ENCODE measurements at regions not wholly inside any gene's neighbourhood (a gene's known extent, or its start where the extent isn't known, plus 50 kb on each side); places are given as distances from the start of the nearest gene placed in this dataset.
"Not testable (repeated sequence)": the region's sequence is repeated elsewhere in the genome, so short reads cannot be mapped to it uniquely, and the experiment has no call there.

DNA sequence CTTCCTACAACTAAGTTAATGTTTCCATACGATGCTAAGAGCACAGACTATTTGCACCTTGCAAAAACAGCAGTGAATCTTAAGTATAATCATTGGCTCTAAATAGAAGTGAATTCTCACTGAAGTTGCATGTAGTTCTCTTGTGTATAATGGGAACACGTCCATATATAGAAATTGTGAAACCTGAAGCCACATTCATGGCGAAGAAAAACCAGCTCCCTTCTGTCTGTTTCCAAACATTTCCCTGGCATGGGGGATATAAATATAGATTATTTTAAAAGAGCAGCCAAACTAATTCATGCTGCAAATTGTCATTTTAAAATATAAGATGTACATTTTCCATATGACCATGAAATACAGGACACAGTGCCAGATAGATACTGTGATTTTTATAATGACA, 71.1 kb downstream of the TRAM1L1 start:
- no peak for DNase-seq

DNA sequence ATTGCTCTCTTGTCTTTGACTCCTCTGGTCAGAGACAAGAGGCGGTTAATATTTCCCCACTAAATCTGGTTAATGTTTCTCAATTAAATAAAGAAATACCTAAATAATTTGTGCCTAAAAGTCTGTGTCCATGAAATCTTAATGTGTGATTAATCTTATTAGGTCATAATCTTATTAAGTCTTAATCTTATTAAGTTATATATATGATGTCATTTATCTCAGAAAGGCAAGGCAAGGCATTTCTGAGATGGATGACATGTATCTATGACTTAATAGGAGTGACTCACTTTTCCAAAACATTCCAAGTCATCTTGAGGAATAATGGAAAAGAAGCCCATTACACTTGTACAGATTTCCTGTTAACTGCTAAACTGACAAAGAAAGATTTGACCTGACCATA, 74.7 kb downstream of the TRAM1L1 start:
- no peak for DNase-seq

DNA sequence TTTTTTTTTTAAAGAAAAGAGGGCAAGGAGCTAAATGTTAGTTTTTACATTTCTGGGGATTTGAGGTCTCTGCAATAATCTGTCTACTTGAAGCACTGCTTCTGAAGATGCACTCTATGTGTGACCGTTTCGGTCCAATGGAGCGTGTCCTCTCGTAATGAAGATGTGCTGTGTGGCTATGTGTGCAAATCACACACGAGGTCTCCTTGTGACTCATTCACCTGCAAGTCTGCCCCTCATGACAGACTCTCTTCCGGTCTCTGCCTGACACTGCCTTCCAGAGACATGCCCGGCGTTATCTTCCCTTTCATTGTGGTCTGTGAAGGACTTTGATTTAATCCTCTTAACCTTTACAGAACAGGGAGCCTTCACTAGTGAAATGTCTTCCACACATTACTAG, 84.3 kb downstream of the TRAM1L1 start:
- DNase-seq: no peak

DNA sequence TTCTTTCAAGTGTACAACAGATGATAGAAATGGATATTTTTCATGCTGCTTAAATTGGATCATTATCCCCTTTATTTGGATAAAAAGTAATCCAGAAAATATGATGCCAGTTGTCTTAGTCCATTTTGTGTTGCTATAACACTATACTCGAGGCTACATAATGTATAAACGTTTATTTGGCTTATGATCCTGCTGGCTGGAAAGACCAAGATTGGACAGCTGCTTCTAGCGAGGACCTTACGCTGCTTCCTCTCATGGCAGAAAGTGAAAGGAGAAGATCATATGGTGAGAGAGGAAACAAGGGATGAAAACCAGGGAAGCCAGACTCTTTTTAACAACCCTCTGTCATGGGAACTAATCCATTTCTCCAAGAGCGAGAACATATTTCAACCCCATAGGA, 102.7 kb downstream of the TRAM1L1 start:
- no peak for DNase-seq

DNA sequence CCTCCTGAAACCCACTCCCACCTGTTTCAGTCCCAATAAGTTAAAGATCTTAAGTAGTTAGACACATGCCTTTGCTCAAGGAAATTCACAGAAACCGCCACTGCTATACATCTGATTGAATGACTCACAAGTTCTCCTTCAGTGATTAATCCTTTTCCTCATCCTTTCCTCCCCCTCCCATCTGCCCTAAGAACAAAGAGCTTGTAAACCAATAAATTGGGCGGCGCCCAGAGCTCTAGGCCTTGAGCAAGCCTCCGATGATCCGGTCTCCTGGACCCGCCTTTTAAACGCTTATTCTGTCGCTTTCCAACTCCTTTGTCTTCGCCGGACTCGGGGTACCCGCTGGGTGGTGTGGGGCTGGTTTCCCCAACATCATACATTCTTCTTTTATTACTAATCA, 104.9 kb downstream of the TRAM1L1 start:
- DNase-seq: not testable (repeated sequence)

DNA sequence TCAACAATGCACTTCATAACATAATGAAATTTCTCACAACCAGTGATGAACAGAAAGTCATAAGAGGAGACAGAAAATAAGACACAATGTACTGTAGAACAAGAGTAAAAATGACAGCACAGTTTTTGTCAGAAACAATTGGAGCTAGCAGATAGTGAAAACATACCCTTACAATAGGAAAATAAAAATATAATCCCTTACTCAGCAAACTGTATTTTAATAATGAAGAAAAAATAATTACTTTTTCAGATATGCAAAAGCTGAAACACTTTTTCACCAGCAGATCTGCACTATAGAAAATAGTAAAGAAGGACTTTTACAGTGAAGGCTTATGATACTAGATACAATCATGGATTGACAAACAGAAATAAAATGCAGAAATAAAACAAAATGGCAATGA, 126.3 kb downstream of the TRAM1L1 start:
- no peak for DNase-seq

DNA sequence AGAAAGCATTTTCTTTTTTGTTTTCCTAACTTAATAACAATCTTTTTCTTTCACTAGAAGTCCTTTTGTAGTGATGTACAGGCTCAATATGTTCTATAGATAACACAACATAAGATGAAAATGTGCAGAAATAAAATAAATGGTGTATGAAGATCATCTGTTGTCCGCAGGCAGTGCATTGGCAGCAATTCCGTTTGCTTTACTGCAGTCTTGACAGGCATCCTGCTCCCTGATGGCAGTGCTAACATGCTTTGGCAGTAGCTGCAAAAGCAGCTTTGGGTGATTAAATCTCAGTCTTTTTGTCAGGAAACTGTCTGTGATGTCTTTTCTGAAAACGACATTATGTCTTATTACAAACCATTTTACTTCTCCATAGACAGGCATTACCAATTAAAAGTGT, 131.4 kb downstream of the TRAM1L1 start:
- DNase-seq: no peak

DNA sequence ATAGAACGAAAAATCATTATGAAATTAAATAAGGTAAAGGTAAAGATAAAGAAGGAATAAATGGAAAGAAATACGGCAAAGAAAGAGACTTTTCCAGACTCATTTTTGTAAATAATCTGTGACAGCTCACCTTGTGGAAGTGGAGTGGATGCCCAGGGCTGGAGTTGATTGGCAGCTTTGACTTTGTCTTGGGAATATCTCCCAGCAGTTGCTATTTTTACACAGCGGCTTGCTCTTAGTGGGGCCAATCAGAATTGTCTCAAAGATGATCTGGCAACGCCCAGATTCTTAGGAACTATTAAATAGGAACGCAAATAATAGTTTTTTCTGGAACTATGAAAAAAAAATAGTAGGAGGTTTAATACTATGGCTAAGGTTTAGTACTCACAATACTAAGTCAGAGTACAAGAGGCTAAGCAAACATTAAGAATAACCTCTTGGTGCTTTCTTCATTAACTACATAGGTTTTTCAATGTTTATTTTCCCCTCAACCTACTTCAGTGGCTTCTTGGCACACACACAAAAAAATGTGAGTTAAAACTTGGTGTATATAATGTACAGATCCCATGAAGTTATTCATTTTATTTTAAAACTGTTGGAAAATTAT, 132.7 kb downstream of the TRAM1L1 start:
- no peak for DNase-seq

DNA sequence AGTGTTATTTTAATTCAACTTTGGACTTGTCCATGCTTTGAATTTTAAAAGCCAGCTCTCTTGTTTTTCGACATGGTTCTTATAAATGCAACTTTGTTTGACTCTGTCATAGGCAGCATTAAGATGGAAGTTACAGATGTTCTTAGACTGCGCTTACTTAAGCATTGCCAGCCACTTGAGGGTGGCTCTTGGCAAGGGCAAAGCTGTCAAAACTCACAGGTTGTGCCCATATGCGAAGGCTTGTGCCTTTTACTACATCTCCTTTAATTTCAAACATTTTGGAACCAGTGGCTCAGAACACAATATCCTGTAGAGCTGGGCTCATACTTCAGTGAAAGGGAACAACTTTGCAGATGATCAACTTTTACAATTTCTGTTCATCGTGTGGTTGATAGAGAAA, 135.5 kb downstream of the TRAM1L1 start:
- no peak for DNase-seq

DNA sequence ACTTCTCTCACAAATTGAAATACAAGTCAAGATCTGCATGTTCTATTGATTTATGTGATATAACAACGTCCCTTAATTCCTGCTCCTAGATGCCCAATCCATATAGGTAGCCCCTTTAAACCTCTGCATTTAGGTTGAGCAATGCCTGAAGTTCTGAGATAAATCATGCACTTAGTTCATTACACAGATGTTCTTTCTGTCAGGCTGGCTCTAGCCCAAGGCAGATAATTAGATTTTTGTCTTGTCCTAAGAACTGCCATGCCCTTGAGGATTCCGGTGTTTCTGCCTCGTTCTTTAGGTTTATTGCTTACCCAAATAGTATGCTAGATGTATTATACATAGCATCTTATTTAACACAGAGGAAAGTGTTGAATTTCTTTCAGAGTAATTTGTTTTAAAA, 143.1 kb downstream of the TRAM1L1 start:
- no peak for DNase-seq

DNA sequence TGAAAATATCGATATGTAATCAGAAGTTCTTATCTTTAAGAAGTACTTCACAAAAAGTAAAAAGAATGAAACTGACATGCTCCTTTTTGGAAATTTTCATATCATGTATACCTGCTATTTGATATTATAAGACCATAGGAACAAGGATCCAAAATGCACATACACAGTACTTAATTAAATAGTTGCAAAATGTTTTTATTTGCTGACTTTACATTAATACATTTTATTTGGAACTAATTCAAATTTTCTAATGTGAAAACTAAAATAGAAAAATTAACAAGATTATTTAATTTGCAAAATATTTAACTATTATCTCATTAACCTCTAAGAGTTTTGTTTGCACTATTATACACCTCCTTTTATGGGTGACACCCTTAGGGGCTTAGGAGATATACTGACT, 155.0 kb downstream of the TRAM1L1 start:
- DNase-seq: no peak

DNA sequence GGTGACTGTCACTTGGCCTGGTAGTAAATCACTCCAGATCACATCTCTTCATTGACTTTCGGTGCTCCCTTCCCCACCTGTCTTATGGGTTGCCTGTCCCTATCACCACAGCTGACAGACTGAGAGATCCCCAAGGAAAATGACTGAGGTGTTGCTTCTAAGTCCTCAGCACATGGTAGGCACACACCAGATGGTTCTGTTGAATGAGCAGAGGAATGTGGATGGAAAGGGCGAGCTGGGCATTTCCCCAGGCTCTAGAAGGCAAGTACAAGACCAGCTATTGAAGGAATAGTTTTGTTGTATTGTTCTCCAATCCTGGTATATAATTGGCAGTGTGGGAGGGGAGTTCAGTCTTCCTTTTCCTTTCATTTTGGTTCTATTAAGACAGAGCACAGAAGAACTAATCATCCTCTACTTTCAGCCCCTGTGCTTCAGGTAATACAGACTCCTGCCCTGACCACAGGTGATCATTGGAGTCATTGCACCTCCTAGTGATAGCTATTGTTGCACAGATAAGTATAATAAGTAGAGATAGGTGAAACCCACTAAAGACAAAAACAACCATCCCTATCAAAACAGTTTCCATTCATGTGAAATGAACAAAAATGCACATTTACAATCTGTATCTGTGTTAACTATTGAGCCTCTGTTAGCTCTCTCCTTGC, 158.6 kb downstream of the TRAM1L1 start:
- DNase-seq: no peak

DNA sequence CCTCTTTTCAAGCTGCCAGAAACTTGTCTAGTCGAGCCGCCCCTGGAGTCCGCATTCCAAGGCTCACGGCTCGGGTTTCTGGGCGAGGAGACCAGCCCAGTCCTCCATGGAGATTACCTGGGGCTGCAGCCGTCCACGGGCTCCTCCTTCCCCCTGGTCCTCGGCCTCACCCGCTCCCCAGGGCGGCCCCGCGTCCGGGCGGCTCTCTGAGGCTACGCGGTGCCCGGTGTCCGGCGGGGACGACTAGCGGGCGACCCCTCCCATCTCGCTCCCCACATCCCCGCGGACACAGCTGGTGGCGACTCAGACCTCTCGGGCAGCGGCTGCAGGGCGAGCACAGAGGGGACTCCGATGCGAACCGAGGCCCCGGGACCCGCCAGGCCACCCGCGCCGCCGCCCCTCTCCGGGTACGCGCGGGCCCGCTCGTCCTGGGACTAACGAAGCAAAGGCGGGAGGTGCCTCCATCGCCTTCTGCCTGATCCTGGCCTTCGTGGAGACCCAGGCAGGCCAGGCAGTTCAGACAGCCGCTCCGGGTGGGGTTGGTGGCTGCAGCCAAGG, 159.4 kb downstream of the TRAM1L1 start:
- peak; percentile 4 for DNase-seq

DNA sequence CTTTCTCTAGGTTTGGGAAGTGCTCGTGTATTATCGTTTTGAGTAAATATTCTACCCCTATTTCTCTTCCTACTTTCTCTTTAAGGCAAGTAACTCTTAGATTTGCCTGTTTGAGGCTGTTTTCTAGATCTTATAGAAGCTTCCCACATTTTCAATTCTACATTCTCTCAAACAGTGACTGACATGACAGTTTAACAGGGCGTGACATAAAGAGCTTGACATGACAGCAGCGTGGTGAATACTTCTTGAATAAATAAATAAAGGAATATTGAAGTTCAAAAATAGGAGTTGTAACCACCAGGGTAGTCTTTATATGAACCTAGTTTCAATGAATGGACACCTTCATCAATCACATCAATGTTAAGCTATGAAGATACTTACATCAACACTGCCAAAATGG, 162.0 kb downstream of the TRAM1L1 start:
- DNase-seq: no peak

DNA sequence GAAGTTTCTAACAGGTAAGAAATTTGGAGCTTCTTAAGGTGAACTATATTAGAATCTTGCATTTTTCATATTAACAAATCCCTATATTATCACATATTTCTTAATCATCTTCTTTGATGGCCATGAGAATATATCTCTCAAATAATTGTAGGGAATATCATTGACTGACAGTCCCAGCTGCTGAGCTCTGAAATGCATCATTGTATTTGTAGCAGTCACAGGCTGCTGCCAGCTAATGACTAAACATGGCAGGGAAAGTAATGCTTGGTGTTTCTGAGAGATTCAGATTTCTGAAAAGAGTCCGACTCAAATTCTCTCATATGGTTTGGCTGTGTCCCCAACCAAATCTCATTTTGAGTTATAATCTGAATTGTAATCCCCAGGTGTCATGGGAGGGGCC, 171.9 kb downstream of the TRAM1L1 start:
- no peak for DNase-seq

DNA sequence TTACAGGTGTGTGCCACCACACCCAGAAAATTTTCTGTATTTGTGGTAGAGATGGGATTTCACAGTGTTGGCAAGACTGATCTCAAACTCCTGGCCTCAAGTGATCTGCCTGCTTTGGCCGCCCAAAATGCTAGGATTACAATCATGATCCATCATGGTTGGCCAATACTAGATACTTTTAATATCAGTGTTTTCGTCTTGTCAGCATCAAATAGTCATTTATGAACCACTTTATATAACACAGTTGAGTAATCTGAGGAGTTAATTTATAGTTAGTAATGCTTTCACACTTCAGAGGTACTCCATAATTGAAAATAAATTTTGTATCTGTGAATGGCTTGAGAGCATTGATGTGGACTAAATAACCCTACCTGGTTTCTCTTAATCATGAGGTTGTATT, 178.6 kb downstream of the TRAM1L1 start:
- DNase-seq: no peak

DNA sequence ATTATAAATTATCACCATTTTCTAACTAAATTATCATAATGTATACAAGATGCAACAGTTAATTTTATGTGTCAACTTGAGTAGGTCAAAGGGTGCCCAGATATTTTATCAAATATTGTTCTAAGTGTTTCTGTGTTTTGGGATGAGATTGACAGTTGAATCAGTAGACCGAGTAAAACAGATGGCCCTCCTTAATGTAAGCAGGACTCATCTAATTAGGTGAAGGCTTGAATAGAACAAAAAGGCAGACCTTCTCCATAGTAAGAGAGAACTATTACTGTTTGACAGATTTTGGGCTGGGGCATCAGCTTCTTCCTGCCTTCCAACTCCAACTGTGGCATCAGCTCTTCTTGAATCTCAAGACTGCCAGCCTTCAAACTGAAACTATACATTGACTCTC, 185.8 kb downstream of the TRAM1L1 start:
- no peak for DNase-seq

DNA sequence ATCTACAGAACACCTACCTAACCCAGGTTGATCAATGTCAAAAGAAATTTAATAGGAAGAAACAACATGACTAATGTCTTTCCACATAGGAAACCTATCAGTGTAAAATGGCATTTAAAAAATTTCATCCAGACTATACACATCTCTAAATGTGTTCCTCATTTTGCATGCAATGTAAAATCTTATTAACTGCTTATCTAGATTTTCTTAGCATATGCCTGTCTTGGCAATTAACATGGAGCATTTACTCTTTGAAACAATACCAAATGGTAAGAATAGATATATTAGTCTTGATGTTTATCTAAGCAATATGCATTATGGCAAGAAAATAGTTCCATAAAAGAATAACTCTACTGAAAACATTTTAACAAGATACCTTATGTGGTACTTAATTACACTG, 199.8 kb downstream of the TRAM1L1 start:
- no peak for DNase-seq

DNA sequence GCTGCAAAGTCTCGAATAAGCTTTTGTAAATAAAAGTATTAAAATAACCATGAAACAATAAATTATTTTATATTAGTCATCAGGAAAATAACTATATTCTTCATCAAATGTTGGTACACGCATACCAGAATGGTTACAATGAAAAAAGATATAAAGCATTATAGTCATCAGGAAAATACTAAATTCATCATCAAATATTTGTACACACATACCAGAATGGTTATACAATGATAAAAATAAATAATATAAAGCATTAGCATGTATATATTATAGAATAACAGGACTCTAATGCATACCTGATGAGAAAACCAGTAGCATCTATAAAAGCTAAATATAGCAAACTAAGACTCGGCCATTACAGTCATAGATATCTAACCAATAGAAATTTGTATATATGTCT, 202.9 kb downstream of the TRAM1L1 start:
- DNase-seq: no peak

DNA sequence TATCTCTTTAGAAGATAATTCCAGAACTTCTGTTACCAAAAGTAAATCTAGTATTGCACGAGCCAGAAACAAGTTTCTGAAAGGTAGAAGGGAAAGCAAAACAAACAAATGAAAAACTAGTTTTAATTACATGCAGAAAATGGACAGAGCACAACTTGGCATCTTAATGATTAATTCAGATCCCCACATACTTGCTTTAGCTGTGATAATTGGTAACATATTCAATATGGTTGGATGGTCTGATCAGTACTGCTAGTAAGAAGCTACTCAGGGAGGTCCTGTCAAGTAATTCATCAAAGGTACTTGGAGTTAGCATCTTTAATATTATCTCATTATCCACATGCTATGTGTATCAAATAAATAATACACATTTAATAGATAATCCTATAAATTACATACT, 204.3 kb downstream of the TRAM1L1 start:
- no peak for DNase-seq

DNA sequence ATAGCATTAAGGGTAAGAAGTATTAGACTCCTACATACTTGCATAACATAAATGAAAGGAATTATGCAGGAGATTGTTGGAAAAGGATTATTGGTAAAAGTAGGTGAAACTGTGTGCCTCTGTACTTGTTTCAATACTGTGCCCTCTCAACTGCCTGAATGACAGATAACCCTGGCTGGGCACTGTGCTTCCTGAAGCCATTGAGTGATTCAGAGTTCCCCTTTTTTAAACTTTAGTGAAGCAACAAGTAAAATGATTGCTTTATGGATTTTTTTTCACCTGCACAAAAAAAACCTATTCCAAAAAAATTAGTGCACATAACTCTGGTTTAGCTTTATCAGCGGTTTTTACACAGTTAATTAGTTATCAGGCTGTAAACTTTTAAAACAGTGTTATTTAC, 204.8 kb downstream of the TRAM1L1 start:
- DNase-seq: peak; percentile 53

DNA sequence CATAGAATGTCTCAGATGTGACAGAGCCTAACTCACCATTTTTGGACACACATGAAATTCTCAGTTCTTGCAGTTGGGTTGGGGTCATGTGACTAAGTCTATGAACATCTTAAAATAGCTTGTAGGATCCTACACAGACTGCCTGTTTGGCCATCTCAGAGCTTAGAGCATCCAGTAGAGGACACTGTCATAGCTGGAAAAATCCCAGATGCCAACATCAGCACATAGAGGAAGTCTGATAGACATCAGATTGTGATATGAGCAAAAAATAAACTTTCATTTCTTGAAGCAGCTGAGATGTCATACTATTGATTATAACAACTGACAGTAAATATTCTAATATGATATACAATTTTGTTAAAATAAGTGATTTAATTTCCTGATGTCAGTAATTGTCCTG, 207.1 kb downstream of the TRAM1L1 start:
- no peak for DNase-seq

DNA sequence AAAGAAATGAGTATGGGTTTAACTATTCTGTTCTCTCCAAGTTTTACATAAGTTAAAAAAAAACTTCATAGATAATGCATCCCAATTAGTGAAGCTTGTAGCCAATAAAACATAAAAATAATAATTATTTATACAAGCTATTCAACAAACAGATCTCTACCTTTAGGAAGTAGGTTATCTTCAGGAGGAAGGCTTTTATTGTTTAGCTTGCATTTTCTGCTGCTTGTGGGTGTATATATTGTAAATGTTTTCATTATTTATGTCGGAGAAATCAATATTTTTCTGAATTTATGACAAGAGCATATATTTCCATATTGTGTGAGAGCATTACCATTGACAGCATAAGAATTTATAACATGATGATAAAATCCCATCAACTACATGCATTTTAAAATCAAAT, 208.3 kb downstream of the TRAM1L1 start:
- DNase-seq: no peak

DNA sequence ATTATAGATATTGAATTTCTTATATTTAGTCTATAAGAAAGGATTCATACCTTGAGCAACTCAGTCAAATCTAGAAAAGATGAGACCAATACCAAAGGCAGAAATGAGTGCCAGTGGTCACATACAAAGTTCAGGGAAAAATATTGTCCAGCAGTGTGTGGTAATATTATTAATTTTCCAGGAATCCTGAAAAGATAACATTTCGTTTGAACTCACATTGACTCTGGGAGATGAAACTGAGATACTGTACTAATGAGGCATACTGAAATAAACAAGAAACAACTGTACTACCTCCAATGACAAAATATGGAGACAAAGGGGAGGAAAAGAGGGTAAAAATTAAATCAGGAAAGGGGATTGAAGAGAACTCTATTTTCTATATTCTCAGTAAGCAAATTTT, 212.4 kb downstream of the TRAM1L1 start:
- DNase-seq: no peak

DNA sequence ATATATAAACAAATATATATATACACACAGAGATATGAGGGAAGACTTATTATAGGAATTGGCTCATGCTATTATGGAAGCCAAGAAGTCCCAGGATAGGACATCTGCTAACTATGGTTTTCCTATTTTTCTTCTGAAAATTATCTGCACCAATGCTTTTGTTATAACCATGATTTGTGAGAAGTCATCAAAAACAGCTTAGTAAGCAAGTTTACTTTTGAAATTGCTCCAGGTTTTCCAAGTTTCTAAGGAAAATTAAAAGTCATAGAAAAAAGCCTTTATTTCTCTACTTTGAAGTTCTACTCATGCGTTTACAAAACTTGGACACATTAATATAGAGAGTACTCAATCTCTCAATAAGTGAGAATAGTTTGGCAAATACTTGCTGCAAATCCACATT, 213.1 kb downstream of the TRAM1L1 start:
- DNase-seq: no peak
